ENCODE measurements at regions not wholly inside any gene's neighbourhood (a gene's known extent, or its start where the extent isn't known, plus 50 kb on each side); places are given as distances from the start of the nearest gene placed in this dataset.

DNA sequence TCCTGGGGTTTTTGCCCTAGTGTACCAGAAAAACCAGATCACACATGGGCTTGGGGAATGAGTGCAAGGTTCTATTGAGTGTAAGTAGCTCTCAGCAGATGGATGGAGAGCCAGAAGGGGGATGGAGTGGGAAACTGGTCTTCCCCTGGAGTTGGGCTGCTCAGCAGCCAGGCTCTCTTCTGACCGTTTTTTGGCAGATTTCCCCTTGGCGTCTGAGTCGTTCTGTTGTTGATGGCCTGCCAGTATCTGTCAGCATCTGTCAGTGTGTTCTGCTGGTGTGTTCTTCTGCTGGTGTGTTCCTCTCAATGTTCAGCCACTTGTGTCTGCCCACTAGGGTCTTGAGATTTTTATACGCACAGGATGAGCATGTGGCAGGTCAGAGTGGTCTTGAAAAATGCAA lies 633.9 kb upstream of the CPEB2 start:
- TF ChIP-seq, protein P1, sequence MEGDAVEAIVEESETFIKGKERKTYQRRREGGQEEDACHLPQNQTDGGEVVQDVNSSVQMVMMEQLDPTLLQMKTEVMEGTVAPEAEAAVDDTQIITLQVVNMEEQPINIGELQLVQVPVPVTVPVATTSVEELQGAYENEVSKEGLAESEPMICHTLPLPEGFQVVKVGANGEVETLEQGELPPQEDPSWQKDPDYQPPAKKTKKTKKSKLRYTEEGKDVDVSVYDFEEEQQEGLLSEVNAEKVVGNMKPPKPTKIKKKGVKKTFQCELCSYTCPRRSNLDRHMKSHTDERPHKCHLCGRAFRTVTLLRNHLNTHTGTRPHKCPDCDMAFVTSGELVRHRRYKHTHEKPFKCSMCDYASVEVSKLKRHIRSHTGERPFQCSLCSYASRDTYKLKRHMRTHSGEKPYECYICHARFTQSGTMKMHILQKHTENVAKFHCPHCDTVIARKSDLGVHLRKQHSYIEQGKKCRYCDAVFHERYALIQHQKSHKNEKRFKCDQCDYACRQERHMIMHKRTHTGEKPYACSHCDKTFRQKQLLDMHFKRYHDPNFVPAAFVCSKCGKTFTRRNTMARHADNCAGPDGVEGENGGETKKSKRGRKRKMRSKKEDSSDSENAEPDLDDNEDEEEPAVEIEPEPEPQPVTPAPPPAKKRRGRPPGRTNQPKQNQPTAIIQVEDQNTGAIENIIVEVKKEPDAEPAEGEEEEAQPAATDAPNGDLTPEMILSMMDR (IDR thresholded peaks at IDR 0.05 in 8 of 11, conservative IDR thresholded peaks at IDR 0.05 in 3 of 11) = no peak
- no peak for TF ChIP-seq POLR2A (IDR thresholded peaks at IDR 0.05)
- TF ChIP-seq POLR2AphosphoS5 (IDR thresholded peaks at IDR 0.05) = no peak

Measured in spleen (tissue), 7 donors.